CD4-positive, alpha-beta T cell treated with Interleukin-2 at 100 ng/mL for 4 hours (primary cell): ENCODE measurements at regions not wholly inside any gene's neighbourhood (a gene's known extent, or its start where the extent isn't known, plus 50 kb on each side); places are given as distances from the start of the nearest gene placed in this dataset.

ENCODE experiments used
- DNase-seq: peaks from one replicate; pipeline ENCODE4 v3.0.0-alpha.2; 2020; ENCODE audit warnings: low spot score

GRCh38 chr3:81967393-81967792 lies 205.9 kb upstream of the GBE1 start:
- DNase-seq = no peak

GRCh38 chr3:81965696-81966095 lies 204.3 kb upstream of the GBE1 start:
- no peak for DNase-seq

- no peak for DNase-seq
These were observed 201.0 kb upstream of the GBE1 start for GRCh38 chr3:81962396-81962795.

GRCh38 chr3:81958972-81959640 lies 197.7 kb upstream of the GBE1 start:
- no peak for DNase-seq

- DNase-seq = no peak
These were observed 194.4 kb upstream of the GBE1 start for GRCh38 chr3:81955878-81956277.

GRCh38 chr3:81953111-81953510 lies 191.7 kb upstream of the GBE1 start:
- DNase-seq = no peak

- DNase-seq = no peak
These were observed 190.7 kb upstream of the GBE1 start for GRCh38 chr3:81952141-81952540.

GRCh38 chr3:81951636-81952035 lies 190.2 kb upstream of the GBE1 start:
- DNase-seq = no peak

GRCh38 chr3:81951106-81951505 lies 189.7 kb upstream of the GBE1 start:
- no peak for DNase-seq

- DNase-seq = no peak
These were observed 185.9 kb upstream of the GBE1 start for GRCh38 chr3:81947359-81947758.

- DNase-seq = no peak
These were observed 177.2 kb upstream of the GBE1 start for GRCh38 chr3:81938681-81939080.

GRCh38 chr3:81936817-81937216 lies 175.4 kb upstream of the GBE1 start:
- DNase-seq = no peak

GRCh38 chr3:81932681-81933080 lies 171.2 kb upstream of the GBE1 start:
- DNase-seq = no peak

GRCh38 chr3:81931265-81932251 lies 170.1 kb upstream of the GBE1 start:
- DNase-seq = no peak

GRCh38 chr3:81929697-81930096 lies 168.3 kb upstream of the GBE1 start:
- no peak for DNase-seq

- no peak for DNase-seq
These were observed 166.4 kb upstream of the GBE1 start for GRCh38 chr3:81927811-81928210.

- DNase-seq = no peak
These were observed 163.9 kb upstream of the GBE1 start for GRCh38 chr3:81925385-81925784.

- no peak for DNase-seq
These were observed 161.6 kb upstream of the GBE1 start for GRCh38 chr3:81923038-81923437.

- no peak for DNase-seq
These were observed 161.0 kb upstream of the GBE1 start for GRCh38 chr3:81922404-81922803.

GRCh38 chr3:81920816-81921215 lies 159.4 kb upstream of the GBE1 start:
- no peak for DNase-seq

GRCh38 chr3:81916890-81917289 lies 155.4 kb upstream of the GBE1 start:
- DNase-seq = no peak

GRCh38 chr3:81913886-81914663 lies 152.6 kb upstream of the GBE1 start:
- no peak for DNase-seq

- no peak for DNase-seq
These were observed 149.8 kb upstream of the GBE1 start for GRCh38 chr3:81911221-81911620.
